GM19467 (cell line): ENCODE measurements at regions not wholly inside any gene's neighbourhood (a gene's known extent, or its start where the extent isn't known, plus 50 kb on each side); places are given as distances from the start of the nearest gene placed in this dataset.
"Not testable (repeated sequence)": the region's sequence is repeated elsewhere in the genome, so short reads cannot be mapped to it uniquely, and the experiment has no call there.

Source experiments
- ATAC-seq: cut with Tn5 transposase; IDR thresholded peaks from one replicate; pipeline ENCODE4 v1.9.1; 2021; ENCODE audit warnings: mild to moderate bottlenecking, moderate library complexity; ENCODE audit not compliant: unreplicated experiment

GRCh38 chr17:70320673-70321345 lies 151.5 kb downstream of the KCNJ2 start:
- ATAC-seq: no peak

GRCh38 chr17:70321352-70321751 lies 152.0 kb downstream of the KCNJ2 start:
- no peak for ATAC-seq

GRCh38 chr17:70323269-70323668 lies 153.9 kb downstream of the KCNJ2 start:
- no peak for ATAC-seq

GRCh38 chr17:70324031-70324430 lies 154.7 kb downstream of the KCNJ2 start:
- ATAC-seq: no peak

DNA sequence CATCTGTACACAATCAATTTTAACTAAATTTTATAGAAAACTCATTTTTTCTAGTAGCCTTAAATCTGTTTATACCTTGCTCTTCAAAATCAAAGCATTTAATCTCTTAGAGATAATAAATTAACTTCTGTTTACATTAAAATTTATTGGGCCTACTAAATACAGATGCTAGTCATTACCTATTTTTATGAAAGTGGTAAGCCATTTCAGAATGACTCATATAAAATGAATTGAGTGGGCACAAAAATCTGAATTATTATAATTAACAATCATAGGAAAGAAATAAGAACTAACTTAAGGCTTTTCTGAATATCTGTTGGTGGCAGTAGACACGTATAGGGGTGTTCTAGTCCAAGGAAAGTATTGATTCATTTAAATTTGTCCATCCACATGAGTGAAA lies 157.9 kb downstream of the KCNJ2 start:
- no peak for ATAC-seq

DNA sequence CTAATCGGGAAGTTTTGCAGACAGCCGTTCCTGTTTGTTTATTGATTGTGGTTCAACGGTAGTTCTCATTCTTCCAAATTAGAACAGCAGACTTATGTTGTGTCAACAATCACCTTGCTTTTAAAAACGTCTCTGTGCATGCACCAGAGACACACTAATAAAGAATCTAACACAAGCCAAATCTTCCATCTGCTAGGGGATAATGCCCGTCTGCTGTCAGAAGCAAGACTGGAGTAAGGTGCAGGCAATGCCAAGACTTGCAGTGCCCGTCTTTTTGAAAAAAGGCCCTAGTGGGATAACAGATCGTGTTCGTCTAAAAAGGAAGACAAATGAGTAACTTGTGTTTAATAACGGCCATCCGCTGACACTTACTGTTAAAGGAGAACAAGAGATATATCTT lies 158.4 kb downstream of the KCNJ2 start:
- no peak for ATAC-seq

DNA sequence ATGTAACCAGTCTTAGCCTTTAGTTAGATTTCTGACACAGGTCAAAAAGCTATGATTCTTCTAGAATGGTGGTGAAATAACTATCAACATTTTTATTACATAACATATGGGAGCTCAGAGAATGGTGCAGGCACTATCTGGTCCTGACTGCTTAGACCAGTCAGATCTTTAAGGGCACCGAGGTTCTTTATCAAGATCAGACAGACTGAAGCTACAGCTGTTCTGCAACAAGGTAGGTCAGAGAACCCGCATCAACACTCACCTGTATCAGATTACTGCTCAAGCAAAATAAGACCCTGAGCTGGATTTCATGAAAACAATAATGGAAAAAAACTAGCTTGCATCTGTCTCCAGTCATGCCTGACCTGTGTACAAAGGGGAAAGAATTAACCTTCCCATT lies 160.4 kb downstream of the KCNJ2 start:
- no peak for ATAC-seq

DNA sequence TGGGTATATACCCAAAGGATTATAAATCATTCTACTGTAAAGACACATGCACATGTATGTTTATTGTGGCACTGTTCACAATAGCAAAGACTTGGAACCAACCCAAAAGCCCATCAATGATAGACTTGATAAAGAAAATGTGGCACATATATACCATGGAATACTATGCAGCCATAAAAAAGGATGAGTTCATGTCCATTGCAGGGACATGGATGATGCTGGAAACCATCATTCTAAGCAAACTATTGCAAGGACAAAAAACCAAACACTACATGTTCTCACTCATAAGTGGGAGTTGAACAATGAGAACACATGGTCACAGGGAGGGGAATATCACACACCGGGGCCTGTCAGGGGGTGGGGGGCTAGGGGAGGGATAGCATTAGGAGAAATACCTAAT lies 161.7 kb downstream of the KCNJ2 start:
- ATAC-seq: not testable (repeated sequence)

DNA sequence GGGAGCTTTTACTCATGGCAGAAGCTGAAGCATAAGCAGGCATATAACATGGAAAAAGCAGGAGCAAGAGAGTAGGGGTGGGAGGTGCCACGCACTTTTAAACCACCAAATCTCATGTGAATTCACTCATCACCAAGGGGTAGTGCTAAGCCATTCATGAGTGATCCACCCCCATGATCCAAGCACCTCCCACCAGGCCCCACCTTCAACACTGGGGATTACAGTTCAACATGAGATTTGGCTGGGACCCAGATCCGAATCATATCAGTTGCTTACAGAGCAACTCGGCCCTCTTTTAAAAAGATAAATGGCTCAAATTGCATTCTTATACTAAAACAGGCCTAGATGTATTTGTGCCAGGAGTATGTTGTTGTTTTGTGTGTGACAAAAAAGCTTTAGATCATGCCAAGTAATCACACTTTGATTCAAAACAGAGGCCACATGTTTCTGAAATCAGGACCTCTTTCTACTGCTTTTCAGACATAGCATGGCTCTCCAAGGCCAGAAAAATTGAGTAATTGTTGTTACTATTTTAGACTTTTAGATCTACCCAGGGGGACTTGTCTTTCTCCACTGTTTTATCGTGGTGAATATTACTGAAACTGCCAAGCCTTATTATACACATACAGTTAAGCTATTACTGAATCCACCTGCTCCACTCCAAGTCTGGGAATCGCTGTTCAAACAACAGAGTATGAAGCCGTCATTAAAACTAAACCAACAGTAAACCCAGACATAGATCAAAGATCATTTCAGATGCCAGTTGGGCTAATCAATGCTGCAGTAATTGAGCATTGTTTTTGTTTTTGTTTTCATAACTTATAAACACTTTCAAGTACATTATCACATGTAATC lies 163.3 kb downstream of the KCNJ2 start:
- ATAC-seq: no peak

DNA sequence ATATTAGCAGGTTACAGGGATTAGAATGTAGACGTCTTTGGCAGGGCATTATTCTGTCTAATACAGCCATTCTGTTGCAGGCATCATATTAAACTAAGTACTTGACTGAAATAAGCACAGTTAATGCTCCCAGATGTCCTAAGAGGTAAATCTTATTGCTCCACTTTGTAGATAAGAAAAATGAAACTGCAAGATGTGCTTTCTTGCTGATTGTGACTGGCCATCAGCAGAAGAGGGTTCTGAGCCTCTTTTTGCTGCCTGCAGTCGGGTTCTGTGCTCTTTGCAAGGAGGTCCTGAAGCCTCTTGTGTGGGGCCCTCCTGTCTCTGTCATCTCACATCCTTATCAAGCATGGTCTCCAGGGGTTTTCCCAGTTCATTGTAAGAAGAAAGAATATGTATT lies 167.1 kb downstream of the KCNJ2 start:
- no peak for ATAC-seq

DNA sequence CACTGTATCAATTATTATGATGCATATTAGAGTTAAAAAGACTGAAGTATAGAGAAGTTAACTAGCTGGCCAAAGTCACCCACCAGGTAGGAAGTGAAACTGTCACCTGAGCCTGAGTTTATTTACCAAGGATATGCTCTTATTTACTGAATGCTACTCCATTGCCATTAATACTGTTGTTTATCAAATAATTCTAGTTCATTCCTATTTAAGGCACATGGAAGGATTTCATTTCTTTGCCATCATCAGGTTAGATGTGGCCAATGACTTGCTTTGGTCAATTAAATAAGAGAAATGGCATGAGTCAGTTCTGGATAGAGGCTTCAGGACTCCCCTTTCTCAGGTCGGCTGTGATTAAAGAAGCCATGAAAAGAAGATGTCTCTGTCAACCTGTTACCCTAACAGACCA lies 169.6 kb downstream of the KCNJ2 start:
- ATAC-seq: no peak

DNA sequence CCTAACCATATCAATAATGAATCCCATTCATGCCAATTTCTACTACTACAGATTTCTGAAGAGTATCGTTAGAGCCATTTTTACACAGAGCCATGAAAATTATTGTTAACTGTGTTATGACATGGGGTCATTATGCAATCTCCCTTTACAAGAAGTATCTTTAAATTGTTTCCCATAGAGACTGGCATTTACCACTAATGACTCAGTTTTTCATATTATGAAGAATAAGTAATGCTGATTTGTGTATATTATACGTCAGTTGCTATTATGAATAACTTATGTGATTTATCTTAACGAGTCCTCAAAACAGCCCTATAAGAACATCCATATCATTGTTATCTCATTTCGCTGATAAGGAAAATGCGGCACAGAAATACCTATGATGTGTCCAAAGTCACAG lies 173.8 kb downstream of the KCNJ2 start:
- ATAC-seq: no peak

GRCh38 chr17:70344386-70345060 lies 175.2 kb downstream of the KCNJ2 start:
- ATAC-seq: no peak

- no peak for ATAC-seq
Measured at GRCh38 chr17:70345061-70345460, 175.7 kb downstream of the KCNJ2 start.

DNA sequence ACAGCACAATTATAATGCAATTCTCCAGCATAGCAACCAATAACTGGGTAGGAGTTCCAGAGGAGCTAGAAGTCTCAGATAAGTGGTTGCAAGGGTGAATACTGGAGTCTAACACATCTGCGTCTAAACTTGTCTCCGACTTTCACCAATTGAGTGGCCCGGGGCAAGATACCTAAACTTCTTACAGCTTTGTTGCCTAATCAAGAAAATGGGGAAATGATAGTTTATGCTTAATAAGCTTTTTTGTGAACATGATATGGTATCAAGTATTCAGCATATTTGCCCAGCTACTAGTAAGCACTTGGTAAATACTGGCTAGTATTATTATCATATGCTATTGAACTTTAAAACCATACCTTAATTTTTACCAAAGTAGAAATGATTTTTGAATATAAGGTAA lies 183.5 kb downstream of the KCNJ2 start:
- ATAC-seq: no peak

GRCh38 chr17:70353408-70354092 lies 184.2 kb downstream of the KCNJ2 start:
- ATAC-seq: no peak

DNA sequence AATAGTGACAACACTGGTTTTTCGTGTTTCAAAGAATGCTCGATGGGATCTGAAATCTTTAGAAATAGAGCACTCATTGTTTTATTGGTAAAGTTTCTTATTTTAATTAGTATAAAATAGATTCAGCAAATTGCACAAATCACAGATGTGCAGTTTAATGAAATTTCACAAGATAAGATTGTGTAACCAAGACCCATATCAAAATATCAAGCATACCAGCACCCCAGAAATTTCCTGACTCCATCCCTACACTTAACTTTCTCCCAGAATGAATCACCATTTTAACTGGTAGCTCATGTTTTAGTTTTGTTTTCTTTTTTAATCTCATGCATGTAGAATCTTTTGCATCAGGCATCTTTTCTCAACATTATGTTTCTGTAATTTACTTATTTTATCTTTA lies 185.9 kb downstream of the KCNJ2 start:
- ATAC-seq: no peak

- no peak for ATAC-seq
Measured at GRCh38 chr17:70357190-70357589, 187.9 kb downstream of the KCNJ2 start.

DNA sequence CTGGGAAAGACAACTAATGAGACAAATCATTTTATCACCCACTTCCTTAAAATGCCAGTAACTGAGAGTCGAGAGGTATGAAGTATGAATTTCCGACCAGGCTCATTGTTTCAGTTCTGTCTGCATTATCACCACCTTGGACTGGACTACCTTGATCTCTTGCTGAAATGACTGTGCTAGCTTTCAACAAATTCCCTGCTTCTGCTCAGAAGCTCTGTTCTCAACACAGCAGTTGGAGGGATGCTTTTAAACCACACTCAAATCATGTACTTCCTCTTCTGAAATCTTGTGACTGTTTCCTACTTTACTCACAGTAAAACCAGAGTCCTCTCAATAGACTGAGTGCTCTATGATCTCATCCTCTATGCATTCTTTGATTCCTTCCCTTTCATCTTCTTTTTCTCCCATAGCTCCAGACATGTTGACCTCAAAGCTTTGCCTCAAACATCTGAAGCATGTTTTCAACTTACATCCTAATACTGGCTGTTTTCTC lies 195.8 kb downstream of the KCNJ2 start:
- peak; percentile 80 for ATAC-seq

- ATAC-seq: no peak
Measured at GRCh38 chr17:70366386-70366785, 197.1 kb downstream of the KCNJ2 start.

- no peak for ATAC-seq
Measured at GRCh38 chr17:70368011-70368410, 198.7 kb downstream of the KCNJ2 start.
